Hematopoietic multipotent progenitor cell treated with erythropoietin and hydrocortisone succinate and interleukin-3 and kit ligand, for 6 days (in vitro differentiated cells): ENCODE measurements at regions not wholly inside any gene's neighbourhood (a gene's known extent, or its start where the extent isn't known, plus 50 kb on each side); places are given as distances from the start of the nearest gene placed in this dataset.

Source experiments
- DNase-seq: peaks from one replicate; pipeline ENCODE4 v3.0.0-alpha.2; 2015

- DNase-seq, result no peak
Measured at GRCh38 chr12:43008953-43009845, 419.7 kb upstream of the PRICKLE1 start.

GRCh38 chr12:43004908-43005307 lies 415.4 kb upstream of the PRICKLE1 start:
- DNase-seq, result no peak

- DNase-seq, result no peak
Measured at GRCh38 chr12:43004141-43004540, 414.6 kb upstream of the PRICKLE1 start.

GRCh38 chr12:42996869-42997431 lies 407.4 kb upstream of the PRICKLE1 start:
- DNase-seq, result no peak

GRCh38 chr12:42992826-42993225 lies 403.3 kb upstream of the PRICKLE1 start:
- no peak for DNase-seq

- no peak for DNase-seq
Measured at GRCh38 chr12:42990387-42990786, 400.8 kb upstream of the PRICKLE1 start.

- DNase-seq, result no peak
Measured at GRCh38 chr12:42987216-42987650, 397.7 kb upstream of the PRICKLE1 start.

- no peak for DNase-seq
Measured at GRCh38 chr12:42985506-42985905, 396.0 kb upstream of the PRICKLE1 start.

- DNase-seq, result no peak
Measured at GRCh38 chr12:42982828-42983227, 393.3 kb upstream of the PRICKLE1 start.

GRCh38 chr12:42981379-42981778 lies 391.8 kb upstream of the PRICKLE1 start:
- DNase-seq, result no peak

GRCh38 chr12:42980441-42980840 lies 390.9 kb upstream of the PRICKLE1 start:
- DNase-seq, result no peak

GRCh38 chr12:42979746-42980145 lies 390.2 kb upstream of the PRICKLE1 start:
- DNase-seq, result no peak

GRCh38 chr12:42978708-42979107 lies 389.2 kb upstream of the PRICKLE1 start:
- no peak for DNase-seq

GRCh38 chr12:42977451-42978230 lies 388.1 kb upstream of the PRICKLE1 start:
- no peak for DNase-seq

- DNase-seq, result no peak
Measured at GRCh38 chr12:42976620-42977019, 387.1 kb upstream of the PRICKLE1 start.

- DNase-seq, result no peak
Measured at GRCh38 chr12:42976122-42976521, 386.6 kb upstream of the PRICKLE1 start.

- no peak for DNase-seq
Measured at GRCh38 chr12:42969355-42969754, 379.8 kb upstream of the PRICKLE1 start.

- no peak for DNase-seq
Measured at GRCh38 chr12:42968426-42968825, 378.9 kb upstream of the PRICKLE1 start.

GRCh38 chr12:42967850-42968249 lies 378.3 kb upstream of the PRICKLE1 start:
- no peak for DNase-seq

- no peak for DNase-seq
Measured at GRCh38 chr12:42963988-42964387, 374.4 kb upstream of the PRICKLE1 start.

GRCh38 chr12:42962384-42962783 lies 372.8 kb upstream of the PRICKLE1 start:
- no peak for DNase-seq

GRCh38 chr12:42961395-42961794 lies 371.8 kb upstream of the PRICKLE1 start:
- DNase-seq, result no peak

- DNase-seq, result no peak
Measured at GRCh38 chr12:42960087-42960527, 370.6 kb upstream of the PRICKLE1 start.

GRCh38 chr12:42958291-42958674 lies 368.7 kb upstream of the PRICKLE1 start:
- no peak for DNase-seq
